ENCODE measurements at regions not wholly inside any gene's neighbourhood (a gene's known extent, or its start where the extent isn't known, plus 50 kb on each side); places are given as distances from the start of the nearest gene placed in this dataset.

- 90 to 92% methylated on average over 2 of the region's 2 CpGs for WGBS, 2 donors
- no peak for TF ChIP-seq CTCF (IDR thresholded peaks at IDR 0.05)
- no peaks in the 10 kb centered on the region for H3K36me3 ChIP-seq
- no peaks in the 10 kb centered on the region for H3K4me1 ChIP-seq
- no peak for DNase-seq
- no peaks in the 10 kb centered on the region for H3K27me3 ChIP-seq
- FAIRE-seq, result no peak
- H3K4me3 ChIP-seq, result no peak overlapping the region
- intact Hi-C loops (cut with DNase I), result no loop called here
- ATAC-seq, result no peak
- H3K27ac ChIP-seq, result no peak overlapping the region
- H3K9me3 ChIP-seq, result no peaks in the 10 kb centered on the region
Measured at GRCh38 chr7:46802479-46802878, 779.4 kb downstream of the TNS3 start.

GRCh38 chr7:46791188-46791587, 790.7 kb downstream of the TNS3 start:
- H3K9me3 ChIP-seq, result no peaks in the 10 kb centered on the region
- H3K4me1 ChIP-seq, result no peaks in the 10 kb centered on the region
- intact Hi-C loops (cut with DNase I), result no loop called here
- H3K36me3 ChIP-seq, result no peaks in the 10 kb centered on the region
- 71 to 77% methylated on average over 1 of the region's 1 CpG for WGBS, 2 donors
- ATAC-seq (no peak), DNase-seq (no peak), FAIRE-seq (no peak)
- no peak overlapping the region for H3K27ac ChIP-seq
- no peaks in the 10 kb centered on the region for H3K27me3 ChIP-seq
- H3K4me3 ChIP-seq, result no peak overlapping the region
- no peak for TF ChIP-seq CTCF (IDR thresholded peaks at IDR 0.05)

GRCh38 chr7:46786995-46787394, 794.9 kb downstream of the TNS3 start:
- TF ChIP-seq CTCF (IDR thresholded peaks at IDR 0.05), result no peak
- no peaks in the 10 kb centered on the region for H3K9me3 ChIP-seq
- no peak overlapping the region for H3K27ac ChIP-seq

GRCh38 chr7:46786221-46786954, 795.5 kb downstream of the TNS3 start:
- DNase-seq (no peak), ATAC-seq (no peak), FAIRE-seq (no peak)
- H3K4me3 ChIP-seq, result no peak overlapping the region
- H3K9me3 ChIP-seq, result no peaks in the 10 kb centered on the region
- no peaks in the 10 kb centered on the region for H3K4me1 ChIP-seq
- no peaks in the 10 kb centered on the region for H3K36me3 ChIP-seq
- H3K27ac ChIP-seq, result no peak overlapping the region
- intact Hi-C loops (cut with DNase I), result no loop called here
- no peaks in the 10 kb centered on the region for H3K27me3 ChIP-seq
- 83 to 87% methylated on average over 8 of the region's 8 CpGs for WGBS, 2 donors
- TF ChIP-seq CTCF (IDR thresholded peaks at IDR 0.05), result no peak

More at GRCh38 chr7:46786995-46787394, 794.9 kb downstream of the TNS3 start:
- no peak overlapping the region for H3K4me3 ChIP-seq
- no peaks in the 10 kb centered on the region for H3K36me3 ChIP-seq
- FAIRE-seq (no peak), ATAC-seq (no peak), DNase-seq (no peak)
- 84 to 94% methylated on average over 3 of the region's 3 CpGs for WGBS, 2 donors
- no peaks in the 10 kb centered on the region for H3K27me3 ChIP-seq
- intact Hi-C loops (cut with DNase I), result no loop called here
- no peaks in the 10 kb centered on the region for H3K4me1 ChIP-seq

- FAIRE-seq (no peak), ATAC-seq (peak; percentile 31 to 57 (median 45)), DNase-seq (no peak)
- intact Hi-C loops (cut with DNase I), result no loop called here
- Histone ChIP-seq H3K27me3 (no peaks in the 10 kb centered on the region), H3K4me3 (no peak overlapping the region), H3K27ac (no peak overlapping the region), H3K9me3 (no peaks in the 10 kb centered on the region), H3K36me3 (no peaks in the 10 kb centered on the region), H3K4me1 (no peaks in the 10 kb centered on the region)
- TF ChIP-seq CTCF (IDR thresholded peaks at IDR 0.05), result no peak
- WGBS, 2 donors, result 37 to 50% methylated on average over 1 of the region's 1 CpG
Measured at GRCh38 chr7:46784732-46785131, 797.2 kb downstream of the TNS3 start.
